ENCODE measurements at regions not wholly inside any gene's neighbourhood (a gene's known extent, or its start where the extent isn't known, plus 50 kb on each side); places are given as distances from the start of the nearest gene placed in this dataset.

DNA sequence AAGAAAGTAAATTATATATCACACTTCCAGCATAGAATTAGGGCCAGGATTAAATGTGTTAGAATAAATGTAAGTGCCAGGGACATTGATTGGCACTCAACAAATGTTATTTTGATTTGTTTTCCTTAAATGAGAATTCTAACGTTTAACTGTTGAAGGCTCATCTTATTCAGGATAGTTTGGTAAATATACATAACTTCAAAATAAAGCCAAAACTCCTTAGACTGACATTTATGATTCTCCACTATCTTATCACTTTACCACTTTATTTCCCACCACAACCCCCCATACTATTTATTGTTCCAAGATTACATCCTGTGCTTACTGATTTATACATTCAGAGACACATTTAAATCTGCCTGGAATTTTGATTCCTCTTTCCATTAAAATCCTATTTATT, 769.5 kb upstream of the CDH2 start:
- Histone ChIP-seq H3K27ac (ENCODE audit: low read depth in 1 of 2, low read length in 1 of 2) (no peak overlapping the region), H3K9ac (ENCODE audit: insufficient read depth in 1 of 2, low read length in 2 of 2) (no peak overlapping the region), H3K4me3 (no peak overlapping the region), H3K27me3 (ENCODE audit: control insufficient read depth in 3 of 3, insufficient read depth in 3 of 3, low read length in 2 of 3) (no peaks in the 10 kb centered on the region), H3K4me1 (ENCODE audit: control insufficient read depth in 5 of 5, insufficient read depth in 5 of 5, low read length in 5 of 5) (no peaks in the 10 kb centered on the region), H3K9me3 (ENCODE audit: control insufficient read depth in 4 of 4, insufficient read depth in 3 of 4, low read length in 3 of 4) (no peaks in the 10 kb centered on the region), H3K36me3 (ENCODE audit: control insufficient read depth in 4 of 4, insufficient read depth in 4 of 4, low read length in 4 of 4) (no peaks in the 10 kb centered on the region)
- TF ChIP-seq, protein P1, sequence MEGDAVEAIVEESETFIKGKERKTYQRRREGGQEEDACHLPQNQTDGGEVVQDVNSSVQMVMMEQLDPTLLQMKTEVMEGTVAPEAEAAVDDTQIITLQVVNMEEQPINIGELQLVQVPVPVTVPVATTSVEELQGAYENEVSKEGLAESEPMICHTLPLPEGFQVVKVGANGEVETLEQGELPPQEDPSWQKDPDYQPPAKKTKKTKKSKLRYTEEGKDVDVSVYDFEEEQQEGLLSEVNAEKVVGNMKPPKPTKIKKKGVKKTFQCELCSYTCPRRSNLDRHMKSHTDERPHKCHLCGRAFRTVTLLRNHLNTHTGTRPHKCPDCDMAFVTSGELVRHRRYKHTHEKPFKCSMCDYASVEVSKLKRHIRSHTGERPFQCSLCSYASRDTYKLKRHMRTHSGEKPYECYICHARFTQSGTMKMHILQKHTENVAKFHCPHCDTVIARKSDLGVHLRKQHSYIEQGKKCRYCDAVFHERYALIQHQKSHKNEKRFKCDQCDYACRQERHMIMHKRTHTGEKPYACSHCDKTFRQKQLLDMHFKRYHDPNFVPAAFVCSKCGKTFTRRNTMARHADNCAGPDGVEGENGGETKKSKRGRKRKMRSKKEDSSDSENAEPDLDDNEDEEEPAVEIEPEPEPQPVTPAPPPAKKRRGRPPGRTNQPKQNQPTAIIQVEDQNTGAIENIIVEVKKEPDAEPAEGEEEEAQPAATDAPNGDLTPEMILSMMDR (IDR thresholded peaks at IDR 0.05; ENCODE audit: control extremely low read depth, extremely low read depth) = no peak
- DNase-seq (no peak), ATAC-seq (ENCODE audit: insufficient read depth, low FRiP score) (no peak)
- WGBS, 2 donors = 44 to 70% methylated on average over 1 of the region's 1 CpG

DNA sequence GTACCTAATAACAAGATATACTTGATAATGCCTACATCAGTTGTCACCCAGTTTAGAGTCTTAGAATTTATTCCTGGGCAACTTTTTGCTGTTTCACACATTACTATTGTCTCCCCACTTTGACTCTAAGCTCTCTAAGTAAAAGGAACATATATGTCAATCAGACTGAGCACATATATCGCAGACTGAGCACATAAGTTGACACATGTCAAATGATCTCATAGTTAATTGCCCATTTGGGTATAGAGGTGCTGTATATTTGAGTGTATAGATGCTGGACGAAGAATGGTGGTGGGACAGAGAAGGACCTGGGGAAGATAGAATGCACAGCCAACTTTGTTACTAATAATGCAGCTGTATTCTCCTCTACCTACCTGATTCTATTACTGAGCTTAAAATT, 746.0 kb upstream of the CDH2 start:
- H3K4me1 ChIP-seq (ENCODE audit: control insufficient read depth in 5 of 5, insufficient read depth in 5 of 5, low read length in 5 of 5) = no peaks in the 10 kb centered on the region
- no peaks in the 10 kb centered on the region for H3K36me3 ChIP-seq (ENCODE audit: control insufficient read depth in 4 of 4, insufficient read depth in 4 of 4, low read length in 4 of 4)
- no peaks in the 10 kb centered on the region for H3K27me3 ChIP-seq (ENCODE audit: control insufficient read depth in 3 of 3, insufficient read depth in 3 of 3, low read length in 2 of 3)
- H3K4me3 ChIP-seq = no peak overlapping the region
- TF ChIP-seq, protein P1 (IDR thresholded peaks at IDR 0.05; ENCODE audit: control extremely low read depth, extremely low read depth) = no peak
- H3K27ac ChIP-seq (ENCODE audit: low read depth in 1 of 2, low read length in 1 of 2) = no peak overlapping the region
- peaks cover 0 to 3% (median 0%) of the 10 kb centered on the region in 4 donors for H3K9me3 ChIP-seq (ENCODE audit: control insufficient read depth in 4 of 4, insufficient read depth in 3 of 4, low read length in 3 of 4)
- H3K9ac ChIP-seq (ENCODE audit: insufficient read depth in 1 of 2, low read length in 2 of 2) = no peak overlapping the region
- no peak for ATAC-seq (ENCODE audit: insufficient read depth, low FRiP score)
- WGBS, 2 donors = 90 to 94% methylated on average over 2 of the region's 2 CpGs
- no peak for DNase-seq

DNA sequence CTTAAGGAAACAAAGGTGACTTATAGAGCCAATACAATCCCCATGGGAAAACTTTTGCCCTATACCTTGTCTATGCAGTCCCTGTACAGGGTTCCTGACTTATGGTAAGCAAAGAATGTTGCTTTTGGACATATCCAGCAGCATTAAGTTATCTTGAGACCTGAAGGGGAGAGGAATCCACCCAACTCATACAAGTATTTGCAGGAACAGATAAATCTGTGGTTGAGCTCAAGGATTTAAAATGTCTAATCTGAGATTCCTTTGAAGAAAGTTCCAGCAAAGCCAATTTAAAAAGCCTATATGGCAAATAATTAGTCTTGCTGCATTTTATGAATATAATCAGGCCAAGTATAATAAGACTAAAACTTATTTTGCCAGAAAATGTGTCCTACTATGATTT, 739.5 kb upstream of the CDH2 start:
- Histone ChIP-seq H3K9me3 (ENCODE audit: control insufficient read depth in 4 of 4, insufficient read depth in 3 of 4, low read length in 3 of 4) (no peaks in the 10 kb centered on the region), H3K36me3 (ENCODE audit: control insufficient read depth in 4 of 4, insufficient read depth in 4 of 4, low read length in 4 of 4) (no peaks in the 10 kb centered on the region), H3K9ac (ENCODE audit: insufficient read depth in 1 of 2, low read length in 2 of 2) (no peak overlapping the region), H3K27me3 (ENCODE audit: control insufficient read depth in 3 of 3, insufficient read depth in 3 of 3, low read length in 2 of 3) (no peaks in the 10 kb centered on the region), H3K4me3 (no peak overlapping the region), H3K27ac (ENCODE audit: low read depth in 1 of 2, low read length in 1 of 2) (no peak overlapping the region), H3K4me1 (ENCODE audit: control insufficient read depth in 5 of 5, insufficient read depth in 5 of 5, low read length in 5 of 5) (no peaks in the 10 kb centered on the region)
- DNase-seq (no peak), ATAC-seq (ENCODE audit: insufficient read depth, low FRiP score) (no peak)
- TF ChIP-seq, protein P1 (IDR thresholded peaks at IDR 0.05; ENCODE audit: control extremely low read depth, extremely low read depth) = no peak

DNA sequence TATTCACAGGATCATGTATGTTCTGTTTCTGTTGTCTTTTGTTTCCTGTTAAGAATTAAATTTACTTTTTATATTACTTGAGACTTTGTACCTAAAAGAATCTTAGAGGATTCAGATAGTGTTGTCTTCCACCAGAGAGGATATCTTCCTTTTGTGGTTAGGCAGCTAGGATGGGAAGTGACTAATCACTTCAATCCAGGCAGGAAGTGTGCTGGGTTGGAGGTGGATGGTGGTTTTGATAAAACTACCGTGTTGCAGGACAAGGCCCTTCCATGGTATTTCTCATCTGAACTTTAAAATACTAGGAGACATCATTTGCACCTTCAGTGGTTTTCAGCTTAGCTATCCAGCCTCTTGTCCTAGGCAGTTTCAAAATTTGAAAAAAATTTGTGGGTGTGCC, 728.6 kb upstream of the CDH2 start:
- Histone ChIP-seq H3K36me3 (ENCODE audit: control insufficient read depth in 4 of 4, insufficient read depth in 4 of 4, low read length in 4 of 4) (no peaks in the 10 kb centered on the region), H3K27me3 (ENCODE audit: control insufficient read depth in 3 of 3, insufficient read depth in 3 of 3, low read length in 2 of 3) (no peaks in the 10 kb centered on the region), H3K4me3 (no peak overlapping the region), H3K9ac (ENCODE audit: insufficient read depth in 1 of 2, low read length in 2 of 2) (no peak overlapping the region), H3K9me3 (ENCODE audit: control insufficient read depth in 4 of 4, insufficient read depth in 3 of 4, low read length in 3 of 4) (no peaks in the 10 kb centered on the region), H3K4me1 (ENCODE audit: control insufficient read depth in 5 of 5, insufficient read depth in 5 of 5, low read length in 5 of 5) (no peaks in the 10 kb centered on the region), H3K27ac (ENCODE audit: low read depth in 1 of 2, low read length in 1 of 2) (no peak overlapping the region)
- 7 to 11% methylated on average over 1 of the region's 1 CpG for WGBS, 2 donors
- ATAC-seq (ENCODE audit: insufficient read depth, low FRiP score) (no peak), DNase-seq (no peak)
- TF ChIP-seq, protein P1 (IDR thresholded peaks at IDR 0.05; ENCODE audit: control extremely low read depth, extremely low read depth) = no peak

Data from lung (tissue), 11 donors.